Pulmonary artery endothelial cell (primary cell): ENCODE measurements at regions not wholly inside any gene's neighbourhood (a gene's known extent, or its start where the extent isn't known, plus 50 kb on each side); places are given as distances from the start of the nearest gene placed in this dataset.
A peak's percentile ranks its signal among the peaks of the same experiment; 100 is the strongest.

Experiments used
- DNase-seq: peaks from one replicate; pipeline ENCODE4 v3.0.0-alpha.2; 2011; ENCODE audit warnings: low read depth, low spot score

- no peak for DNase-seq
Observed at GRCh38 chr10:14468023-14468441, 137.3 kb upstream of the FRMD4A start.

GRCh38 chr10:14466257-14466656, 135.5 kb upstream of the FRMD4A start:
- no peak for DNase-seq

GRCh38 chr10:14460447-14460846, 129.7 kb upstream of the FRMD4A start:
- no peak for DNase-seq

- peak; percentile 8 for DNase-seq
Observed at GRCh38 chr10:14459665-14460064, 128.9 kb upstream of the FRMD4A start.

GRCh38 chr10:14456870-14457266, 126.1 kb upstream of the FRMD4A start:
- DNase-seq = no peak

GRCh38 chr10:14456218-14456869, 125.6 kb upstream of the FRMD4A start:
- no peak for DNase-seq

GRCh38 chr10:14454629-14455028, 123.9 kb upstream of the FRMD4A start:
- no peak for DNase-seq

GRCh38 chr10:14454206-14454605, 123.5 kb upstream of the FRMD4A start:
- DNase-seq = no peak

- no peak for DNase-seq
Observed at GRCh38 chr10:14453593-14453992, 122.9 kb upstream of the FRMD4A start.

- no peak for DNase-seq
Observed at GRCh38 chr10:14451341-14451740, 120.6 kb upstream of the FRMD4A start.

- no peak for DNase-seq
Observed at GRCh38 chr10:14450041-14450491, 119.3 kb upstream of the FRMD4A start.

- no peak for DNase-seq
Observed at GRCh38 chr10:14449293-14449815, 118.6 kb upstream of the FRMD4A start.

GRCh38 chr10:14448197-14448990, 117.7 kb upstream of the FRMD4A start:
- DNase-seq = no peak

GRCh38 chr10:14447094-14447839, 116.5 kb upstream of the FRMD4A start:
- DNase-seq = no peak

- DNase-seq = no peak
Observed at GRCh38 chr10:14439451-14440259, 108.9 kb upstream of the FRMD4A start.

- DNase-seq = no peak
Observed at GRCh38 chr10:14438576-14438975, 107.9 kb upstream of the FRMD4A start.

GRCh38 chr10:14438057-14438456, 107.3 kb upstream of the FRMD4A start:
- DNase-seq = no peak

- DNase-seq = no peak
Observed at GRCh38 chr10:14435976-14436632, 105.4 kb upstream of the FRMD4A start.

- no peak for DNase-seq
Observed at GRCh38 chr10:14433147-14433546, 102.4 kb upstream of the FRMD4A start.

GRCh38 chr10:14431868-14432267, 101.1 kb upstream of the FRMD4A start:
- DNase-seq = no peak
